Anterior cingulate cortex (tissue), 58 donors: ENCODE measurements at regions not wholly inside any gene's neighbourhood (a gene's known extent, or its start where the extent isn't known, plus 50 kb on each side); places are given as distances from the start of the nearest gene placed in this dataset.
"Not testable (repeated sequence)": the region's sequence is repeated elsewhere in the genome, so short reads cannot be mapped to it uniquely, and the experiment has no call there.

Experiments
- DNase-seq, 58 donors: peaks; one replicate each; lab custom pipeline; 2025; lab: John Stamatoyannopoulos, UW

DNA sequence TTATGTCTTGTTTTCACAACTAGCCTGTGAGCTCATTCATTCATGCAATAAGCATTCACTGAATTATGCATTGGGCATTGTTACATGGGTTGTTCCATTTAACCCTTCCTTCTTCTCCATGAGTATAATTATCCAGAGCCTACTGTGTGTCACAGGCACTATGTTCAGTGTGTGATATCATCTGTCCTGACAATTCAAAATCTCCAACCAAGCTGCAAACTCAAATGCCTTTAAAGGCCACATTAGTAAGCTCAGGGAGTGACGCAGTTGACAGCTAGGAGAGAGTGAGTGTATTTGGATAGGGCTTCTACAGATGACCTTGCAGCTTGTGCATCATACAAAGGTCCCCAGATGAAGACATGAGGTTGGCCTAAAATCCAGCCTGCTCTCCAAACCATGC lies 289.5 kb downstream of the OMA1 start:
- DNase-seq, result no peak

- DNase-seq, result no peak
These were observed 290.0 kb downstream of the OMA1 start for GRCh38 chr1:58256546-58256945.

DNA sequence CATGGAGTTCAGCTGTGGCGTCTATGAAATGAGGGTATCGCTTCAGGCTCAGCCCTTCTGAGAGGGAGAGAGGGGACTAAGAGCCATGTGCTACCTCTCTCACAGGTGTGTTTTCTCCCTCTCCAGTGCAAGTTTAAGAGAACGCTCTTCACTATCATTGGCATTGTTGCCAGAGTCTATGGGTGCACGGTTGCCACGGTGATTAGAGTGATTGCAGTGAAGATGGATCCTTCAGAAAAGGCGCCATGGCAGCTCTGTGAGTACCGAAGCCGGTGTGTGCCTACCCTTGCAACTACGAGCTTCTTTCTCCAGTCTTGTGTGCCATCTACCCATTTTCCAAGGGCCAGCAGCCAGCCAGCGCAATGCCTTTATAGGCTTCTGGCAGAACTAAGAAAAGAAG lies 290.5 kb downstream of the OMA1 start:
- no peak for DNase-seq

GRCh38 chr1:58255192-58255591 lies 291.3 kb downstream of the OMA1 start:
- no peak for DNase-seq

DNA sequence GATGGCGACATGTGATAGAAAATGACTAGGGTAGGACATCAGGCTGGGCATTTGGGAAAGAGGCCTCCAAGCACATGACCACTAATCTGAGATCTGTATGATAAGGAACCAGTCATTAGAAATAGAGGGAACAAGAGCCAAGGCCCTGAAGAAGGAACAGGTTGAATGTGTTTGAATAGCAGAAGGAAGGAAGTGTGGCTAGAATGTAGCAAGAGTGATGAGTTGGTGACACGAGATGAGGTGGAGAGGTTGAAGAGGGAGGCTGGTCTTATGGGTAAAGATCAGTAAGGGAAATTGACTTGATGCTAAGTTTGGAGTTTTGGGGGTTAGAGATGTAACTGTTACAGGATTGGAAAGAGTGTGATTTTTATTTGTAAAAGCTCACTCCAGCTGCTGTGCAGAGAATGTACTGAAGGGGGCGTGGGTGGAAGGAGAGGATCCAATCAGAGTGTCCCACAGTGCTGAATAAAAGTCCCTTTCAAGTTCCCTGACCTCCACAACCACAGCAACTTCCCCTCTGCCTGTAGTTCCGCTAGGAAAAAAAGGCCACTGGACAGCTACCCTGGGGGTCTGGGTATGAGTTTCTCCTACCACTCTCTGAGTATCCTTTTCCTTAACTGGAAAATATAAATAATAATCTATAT lies 295.0 kb downstream of the OMA1 start:
- DNase-seq, result peak in 1 of 58 donors; percentile 10

DNA sequence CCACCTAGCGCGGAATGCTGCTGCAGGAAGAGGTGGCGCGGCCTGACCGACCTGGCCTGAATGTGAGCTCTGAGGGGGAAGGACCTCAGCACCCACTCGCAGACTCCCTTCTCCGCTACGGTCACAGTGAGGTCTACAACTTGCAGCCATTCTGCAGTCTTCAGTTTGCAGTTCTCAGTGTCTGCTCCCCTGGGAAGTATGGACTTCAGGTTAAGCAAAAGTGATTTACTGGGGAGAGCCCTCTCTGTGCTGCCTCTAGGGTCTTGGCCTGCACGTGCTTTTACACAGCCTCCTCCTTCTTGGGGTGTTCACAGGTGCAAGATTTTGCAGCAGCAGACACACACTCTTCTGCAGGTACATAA lies 296.0 kb downstream of the OMA1 start:
- DNase-seq, result no peak

GRCh38 chr1:58249737-58250586 lies 296.6 kb downstream of the OMA1 start:
- peak in 50 of 58 donors; percentile 8 to 79 (median 45) for DNase-seq

DNA sequence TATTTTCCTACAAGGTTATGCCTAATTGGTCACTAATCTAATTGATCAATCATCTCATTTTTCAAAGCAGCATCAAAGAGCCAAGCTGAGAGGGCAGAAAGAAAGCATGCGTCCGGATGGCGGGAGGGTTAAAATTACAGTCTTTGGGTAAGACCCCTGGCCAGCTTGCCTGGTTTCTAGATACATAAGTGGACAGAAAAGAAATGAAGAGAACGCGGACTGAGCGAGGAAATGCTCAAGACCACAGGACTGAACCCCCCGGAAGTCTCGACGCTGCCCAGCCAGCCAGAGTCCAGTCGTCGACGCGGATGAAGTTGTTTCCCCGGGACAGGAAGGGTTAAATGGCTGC lies 297.2 kb downstream of the OMA1 start:
- no peak for DNase-seq

DNA sequence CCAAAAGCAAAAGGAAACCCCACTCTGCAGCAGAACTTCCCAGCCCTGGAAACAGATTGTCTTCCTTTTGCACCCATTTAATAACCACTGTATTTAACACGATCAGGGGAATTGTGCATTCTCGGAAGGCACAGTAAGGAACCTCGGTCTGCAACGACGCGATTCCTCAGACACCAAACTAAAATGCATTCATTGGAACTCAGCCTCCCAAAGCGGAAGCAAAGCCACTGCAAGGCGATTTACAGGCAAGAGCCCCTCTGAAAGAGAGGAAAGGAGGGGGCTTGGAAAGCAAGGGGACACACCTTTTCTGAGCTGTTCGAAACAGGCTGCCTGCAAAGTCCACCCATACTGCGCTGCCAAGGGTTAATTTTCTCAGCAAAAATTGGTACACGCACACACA lies 297.7 kb downstream of the OMA1 start:
- DNase-seq, result peak in 6 of 58 donors; percentile 3 to 43 (median 36)

DNA sequence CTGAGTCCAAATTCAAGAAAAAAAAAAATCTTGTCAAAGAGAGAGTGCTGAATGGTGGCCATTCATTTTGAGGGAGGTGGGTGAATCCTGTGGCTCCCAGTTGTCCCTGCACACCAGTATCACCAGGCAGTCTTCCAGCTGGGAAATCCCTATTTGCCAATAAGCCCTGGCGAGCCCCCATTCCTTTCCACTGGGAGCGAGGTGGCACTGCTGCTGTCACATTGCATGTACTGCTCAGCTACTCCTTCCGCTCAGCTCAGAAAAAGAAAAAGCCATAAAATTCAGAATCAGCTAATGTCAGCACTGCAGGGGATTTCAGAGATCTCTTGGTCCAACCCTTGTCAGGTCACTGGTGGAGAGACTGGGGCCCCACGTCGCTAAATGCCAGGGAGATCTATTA lies 298.5 kb downstream of the OMA1 start:
- DNase-seq, result peak in 8 of 58 donors; percentile 6 to 50 (median 20)

- no peak for DNase-seq
These were observed 300.0 kb downstream of the OMA1 start for GRCh38 chr1:58246549-58246948.

GRCh38 chr1:58244872-58245271 lies 301.7 kb downstream of the OMA1 start:
- no peak for DNase-seq

- DNase-seq, result no peak
These were observed 307.7 kb downstream of the OMA1 start for GRCh38 chr1:58238846-58239245.

GRCh38 chr1:58233729-58234128 lies 312.8 kb downstream of the OMA1 start:
- DNase-seq, result no peak

GRCh38 chr1:58231204-58231603 lies 315.3 kb downstream of the OMA1 start:
- DNase-seq, result no peak

- DNase-seq, result no peak
These were observed 318.9 kb downstream of the OMA1 start for GRCh38 chr1:58227604-58228003.

DNA sequence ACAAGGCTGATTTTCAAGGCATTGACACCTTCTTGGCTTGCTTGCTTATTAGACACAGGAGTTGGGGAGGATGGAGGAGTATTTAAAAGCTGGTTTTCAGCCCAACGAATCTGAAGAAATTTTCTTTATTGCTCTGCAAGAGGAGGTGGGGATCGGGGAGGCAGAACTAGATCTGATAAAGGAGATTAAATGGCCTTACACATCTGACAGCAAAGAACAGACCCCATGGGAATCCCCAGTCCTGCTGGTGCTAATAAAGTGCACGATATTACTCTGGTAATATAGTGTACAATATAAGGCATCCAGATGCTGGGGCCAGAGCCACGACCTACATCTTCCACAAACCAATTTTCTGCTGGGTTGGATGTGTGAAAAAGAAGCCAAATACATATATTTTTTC lies 323.0 kb downstream of the OMA1 start:
- DNase-seq, result no peak

GRCh38 chr1:58220836-58221472 lies 325.6 kb downstream of the OMA1 start:
- DNase-seq, result no peak

DNA sequence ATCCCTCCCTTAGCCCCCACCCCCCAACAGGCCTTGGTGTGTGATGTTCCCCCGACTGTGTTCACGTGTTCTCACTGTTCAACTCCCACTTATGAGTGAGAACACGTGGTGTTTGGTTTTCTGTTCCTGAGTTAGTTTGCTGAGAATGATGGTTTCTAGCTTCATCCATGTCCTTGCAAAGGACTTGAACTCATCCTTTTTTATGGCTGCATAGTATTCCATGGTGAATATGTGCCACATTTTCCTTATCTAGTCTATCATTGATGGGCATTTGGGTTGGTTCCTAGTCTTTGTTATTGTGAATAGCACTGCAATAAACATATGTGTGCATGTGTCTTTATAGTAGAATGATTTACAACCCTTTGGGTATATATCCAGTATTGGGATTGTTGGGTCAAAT lies 330.4 kb downstream of the OMA1 start:
- DNase-seq, result not testable (repeated sequence)

DNA sequence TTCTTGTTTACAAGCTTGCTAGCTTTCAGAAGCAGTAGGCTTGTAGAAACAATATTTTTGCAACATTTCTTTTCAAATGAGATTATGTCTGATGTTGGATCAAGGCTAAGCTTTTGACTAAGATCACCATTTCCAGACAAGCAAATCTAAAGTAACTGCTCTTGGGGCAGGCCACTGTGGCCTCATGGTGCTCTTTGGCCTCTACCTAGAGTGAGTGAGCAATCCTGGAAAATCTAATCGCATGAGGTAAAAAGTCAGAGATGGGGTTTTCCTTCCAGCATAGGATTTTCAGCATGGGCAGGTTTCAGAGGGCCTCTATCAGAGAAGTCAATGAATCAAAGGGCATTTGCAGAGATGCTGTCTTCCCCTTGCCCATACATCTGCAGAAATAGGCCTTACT lies 331.9 kb downstream of the OMA1 start:
- DNase-seq, result no peak

DNA sequence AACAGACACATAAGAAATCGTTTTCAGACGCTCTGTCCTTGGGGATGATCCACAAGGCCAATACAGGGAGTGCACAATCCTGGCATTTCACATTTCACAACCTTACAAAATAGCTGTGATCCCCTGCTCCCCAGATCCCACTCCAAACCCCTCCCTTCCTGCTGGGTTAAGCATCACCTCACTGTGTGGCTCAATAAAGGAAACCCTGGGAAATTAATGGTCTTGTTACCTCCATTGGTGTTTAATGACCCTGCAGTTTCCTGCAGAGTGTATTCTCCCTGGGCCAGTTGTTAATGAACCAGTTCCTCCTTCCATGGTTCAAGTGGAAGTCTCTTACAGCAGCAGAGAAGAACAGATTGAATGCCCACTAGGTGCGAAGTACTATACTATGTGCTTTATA lies 334.7 kb downstream of the OMA1 start:
- DNase-seq, result no peak

DNA sequence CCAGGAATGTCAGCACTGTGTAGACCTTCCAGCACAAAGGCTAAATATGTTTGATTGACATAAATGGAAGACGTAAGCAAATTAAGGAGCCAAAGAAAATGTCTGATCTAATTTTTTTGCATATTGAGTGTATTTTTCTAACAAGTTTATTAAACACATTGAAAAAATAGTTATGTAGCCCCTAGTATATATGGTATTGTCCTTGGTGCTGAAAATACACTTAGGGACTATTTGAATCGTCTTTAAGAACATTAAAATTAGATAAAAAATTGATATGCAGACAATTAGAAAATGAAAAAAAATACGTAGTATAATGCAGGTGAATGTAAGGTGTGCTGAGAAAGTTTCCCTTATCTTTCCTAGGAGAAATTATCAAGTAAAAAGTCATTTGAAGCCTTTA lies 337.0 kb downstream of the OMA1 start:
- DNase-seq, result no peak
